GM12878 (cell line): ENCODE measurements at regions not wholly inside any gene's neighbourhood (a gene's known extent, or its start where the extent isn't known, plus 50 kb on each side); places are given as distances from the start of the nearest gene placed in this dataset.

Experiments
- BHLHE40 ChIP-seq, 2 experiments: fragments of 450-650 bp in 1 of 2; IDR thresholded peaks; 2 replicates each; pipeline ENCODE4 v1.6.1; 2011 to 2017; ENCODE audit warnings: low read depth in 2 of 2, borderline replicate concordance in 1 of 2, improper control_type of control experiment in 1 of 2, low read length in 1 of 2, mild to moderate bottlenecking in 1 of 2
- CTCF ChIP-seq, 3 experiments: IDR thresholded peaks in 2 of 3; conservative IDR thresholded peaks in 1 of 3; 2 replicates each; pipeline ENCODE4 v1.5.1; 2011; ENCODE audit warnings: low read depth in 3 of 3, low read length in 3 of 3, mild to moderate bottlenecking in 3 of 3, control low read depth in 2 of 3, moderate library complexity in 2 of 3, inconsistent platforms in 1 of 3, mixed read lengths in 1 of 3; ENCODE audit not compliant: control insufficient read depth in 2 of 3, insufficient read depth in 1 of 3; ENCODE audit errors: extremely low read depth in 1 of 3
- MLLT1 ChIP-seq: fragments of 450-650 bp; IDR thresholded peaks from 2 replicates; pipeline ENCODE4 v1.6.1; 2016; ENCODE audit warnings: mild to moderate bottlenecking
- USF1 ChIP-seq: IDR thresholded peaks from 2 replicates; pipeline ENCODE4 v1.6.1; 2011; ENCODE audit warnings: borderline replicate concordance, low read depth, mild to moderate bottlenecking, moderate library complexity, mixed read lengths, low read length; ENCODE audit not compliant: insufficient read depth; ENCODE audit errors: extremely low read length

- no peak for TF ChIP-seq BHLHE40 (IDR thresholded peaks at IDR 0.05; ENCODE audit: borderline replicate concordance in 1 of 2, low read depth in 2 of 2, low read length in 1 of 2)
- TF ChIP-seq USF1 = no peak
- no peak for TF ChIP-seq CTCF (IDR thresholded peaks at IDR 0.05 in 2 of 3, conservative IDR thresholded peaks at IDR 0.05 in 1 of 3; ENCODE audit: control insufficient read depth in 2 of 3, extremely low read depth in 1 of 3, insufficient read depth in 1 of 3, low read depth in 3 of 3, low read length in 3 of 3)
- no peak for TF ChIP-seq MLLT1
Measured at GRCh38 chr5:162473041-162473714, 405.6 kb downstream of the GABRG2 start.
